Femur (tissue), 1 donor: ENCODE measurements at regions not wholly inside any gene's neighbourhood (a gene's known extent, or its start where the extent isn't known, plus 50 kb on each side); places are given as distances from the start of the nearest gene placed in this dataset.

Experiments
- DNase-seq: peaks from one replicate; pipeline ENCODE4 v3.0.0-alpha.2; 2017

DNA sequence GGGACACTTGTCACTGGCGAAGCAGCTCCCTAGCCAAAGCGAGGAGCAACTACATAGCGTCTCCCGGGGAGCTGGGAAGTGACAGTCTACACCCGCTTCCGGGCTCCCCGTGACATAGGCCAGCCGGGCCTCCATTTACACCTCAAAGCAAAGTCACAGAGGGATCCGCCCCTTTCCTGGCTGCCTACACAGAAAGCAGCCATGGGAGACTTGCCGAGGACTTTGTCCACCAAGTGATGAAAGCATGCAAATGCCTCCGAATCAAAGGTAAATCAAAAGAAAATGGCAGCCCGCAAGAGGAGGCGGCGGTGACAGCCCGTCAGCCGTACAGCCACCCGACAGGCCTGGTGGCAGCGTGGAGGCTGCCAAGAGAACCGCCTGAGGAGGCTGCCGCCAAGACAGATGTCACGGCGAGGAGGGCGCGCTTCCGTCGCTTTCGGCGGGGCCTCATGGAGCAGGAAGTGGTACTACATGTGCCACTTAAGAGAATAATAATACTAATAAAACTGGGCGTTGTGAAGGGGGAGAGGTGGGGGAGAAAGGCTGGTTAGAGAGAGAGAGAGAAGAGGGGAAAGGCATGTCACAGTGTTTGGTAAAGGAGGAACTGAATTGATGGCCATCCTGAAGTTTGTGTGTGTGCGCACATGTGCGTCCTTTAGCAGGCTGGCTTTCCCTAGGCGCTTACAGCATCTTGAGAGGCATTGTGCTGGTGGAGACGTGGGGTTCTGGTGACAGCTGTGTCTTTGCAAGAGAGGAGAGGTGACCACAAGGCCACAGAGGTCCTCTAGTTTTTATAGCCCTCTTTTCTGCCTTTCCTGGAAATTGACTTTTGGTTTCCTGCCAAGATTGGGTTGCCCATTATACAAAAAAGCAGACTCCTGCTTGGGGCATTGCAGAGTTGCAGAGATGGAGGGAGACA lies 661.7 kb downstream of the VRK1 start:
- DNase-seq: peak; percentile 40

DNA sequence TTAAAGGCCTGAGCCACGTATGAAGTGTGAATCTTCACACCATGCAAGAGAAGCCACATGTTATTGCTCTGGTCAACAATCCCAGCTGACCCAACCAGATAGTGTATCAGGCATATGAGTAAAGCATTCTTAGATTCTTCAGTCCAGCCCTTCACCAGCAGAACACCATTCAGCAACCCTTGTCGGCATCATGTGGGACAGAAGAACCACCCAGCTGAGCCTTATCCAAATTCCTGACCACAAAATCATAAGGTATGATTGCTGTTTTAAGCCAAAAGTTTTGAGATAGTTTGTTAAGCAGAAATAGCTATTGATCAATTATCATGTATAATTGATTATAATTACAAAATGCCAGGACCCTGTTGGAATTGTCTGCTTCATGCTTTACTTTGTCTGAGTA lies 664.9 kb downstream of the VRK1 start:
- DNase-seq: no peak

DNA sequence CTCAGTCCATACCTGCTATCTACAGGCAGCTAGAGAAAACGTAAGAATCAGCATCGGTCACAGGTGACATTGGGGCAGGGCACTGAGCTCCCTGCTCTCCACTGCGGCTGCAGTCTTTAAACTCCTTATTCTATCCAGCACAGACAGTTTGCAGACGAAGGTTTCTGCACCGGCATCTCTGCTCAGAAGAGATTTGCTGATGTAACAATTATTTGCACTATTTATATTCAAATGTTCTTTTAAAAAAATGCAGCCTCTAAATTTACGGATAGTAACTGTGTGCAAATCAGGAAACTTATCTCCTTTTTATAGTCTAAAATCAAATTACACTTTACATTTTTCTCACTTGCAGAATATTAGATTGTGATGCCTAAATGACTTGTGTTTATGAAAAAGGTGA lies 671.0 kb downstream of the VRK1 start:
- DNase-seq: no peak

DNA sequence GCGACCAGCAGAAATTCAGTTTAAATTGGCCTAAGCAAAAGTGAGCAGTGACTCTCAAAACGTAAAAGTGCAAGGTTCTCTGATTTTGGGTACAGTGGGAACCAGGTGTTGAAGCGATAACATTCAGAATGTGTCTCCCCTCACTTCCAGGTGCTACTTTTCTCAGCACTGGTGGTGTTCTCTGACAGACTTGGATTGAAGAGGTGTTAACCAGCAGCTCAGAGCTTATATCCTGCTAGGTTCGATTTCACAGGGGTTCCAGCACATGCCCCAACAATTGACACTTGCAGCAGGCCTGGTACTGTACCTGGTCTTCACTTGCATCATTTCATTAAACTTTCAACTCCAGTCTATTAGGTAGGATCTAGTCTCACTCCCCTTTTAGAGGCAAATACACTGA lies 680.2 kb downstream of the VRK1 start:
- DNase-seq: no peak

DNA sequence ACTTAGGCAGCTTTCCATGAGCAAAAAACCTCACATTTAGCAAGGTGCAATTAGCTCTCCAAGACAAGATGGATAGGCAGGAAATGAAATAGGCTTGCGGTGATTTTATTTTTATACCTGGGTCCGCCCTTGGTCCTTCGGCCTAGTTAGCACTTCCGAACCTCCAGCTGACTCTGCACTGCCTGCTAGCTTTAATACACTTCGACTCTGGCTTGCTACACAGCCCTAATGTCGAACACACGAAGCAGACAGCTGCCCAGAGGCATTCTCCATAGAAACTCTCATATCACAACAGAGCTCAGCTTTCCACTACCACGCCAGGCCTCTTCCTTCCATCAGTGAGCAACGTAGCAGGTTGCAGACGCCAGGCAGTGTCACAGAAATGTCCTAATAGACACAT lies 688.0 kb downstream of the VRK1 start:
- DNase-seq: no peak

DNA sequence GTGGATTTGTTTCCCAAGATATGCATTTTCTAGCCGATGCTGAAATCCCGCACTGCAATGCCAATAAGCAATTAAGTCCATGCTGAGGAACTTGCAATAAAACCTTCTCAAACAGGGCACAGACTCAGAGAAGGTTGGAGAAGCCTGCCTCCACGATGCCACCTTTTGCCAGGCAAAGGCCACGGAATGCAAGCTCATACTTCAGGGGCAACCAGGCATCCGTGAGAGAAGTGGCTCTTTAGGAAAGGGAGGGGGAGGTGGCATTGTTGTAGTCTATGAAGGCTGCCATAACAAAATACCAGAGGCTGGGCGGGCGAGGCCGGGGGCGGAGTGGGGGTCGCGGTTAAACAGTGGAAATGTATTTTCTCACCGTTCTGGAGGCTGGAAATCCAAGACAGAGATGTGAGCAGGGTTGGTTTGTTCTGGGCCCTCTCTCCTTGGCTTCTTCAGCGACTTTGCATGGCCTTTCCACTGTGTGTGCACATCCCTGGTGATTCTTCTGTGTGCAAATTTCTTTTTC lies 689.5 kb downstream of the VRK1 start:
- DNase-seq: no peak

DNA sequence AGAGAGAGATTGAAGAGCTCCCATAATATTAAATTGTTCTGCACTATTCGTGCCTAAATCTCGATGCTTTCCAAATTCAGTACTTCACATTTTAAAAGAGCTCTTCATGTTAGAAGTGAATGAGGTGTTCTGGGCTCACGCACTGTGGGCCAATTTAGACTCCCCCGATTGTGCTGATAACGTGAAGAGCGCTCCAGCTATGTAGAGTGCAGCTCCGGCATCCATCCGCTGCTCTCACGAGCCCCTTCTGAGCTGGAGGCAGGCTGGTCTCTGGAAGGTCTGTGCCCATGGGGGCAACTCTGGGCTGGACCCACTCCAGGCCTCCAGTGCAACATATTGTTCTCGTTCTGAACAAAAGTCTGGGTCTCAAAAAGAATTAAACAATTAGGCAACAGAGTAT lies 692.6 kb downstream of the VRK1 start:
- DNase-seq: no peak

DNA sequence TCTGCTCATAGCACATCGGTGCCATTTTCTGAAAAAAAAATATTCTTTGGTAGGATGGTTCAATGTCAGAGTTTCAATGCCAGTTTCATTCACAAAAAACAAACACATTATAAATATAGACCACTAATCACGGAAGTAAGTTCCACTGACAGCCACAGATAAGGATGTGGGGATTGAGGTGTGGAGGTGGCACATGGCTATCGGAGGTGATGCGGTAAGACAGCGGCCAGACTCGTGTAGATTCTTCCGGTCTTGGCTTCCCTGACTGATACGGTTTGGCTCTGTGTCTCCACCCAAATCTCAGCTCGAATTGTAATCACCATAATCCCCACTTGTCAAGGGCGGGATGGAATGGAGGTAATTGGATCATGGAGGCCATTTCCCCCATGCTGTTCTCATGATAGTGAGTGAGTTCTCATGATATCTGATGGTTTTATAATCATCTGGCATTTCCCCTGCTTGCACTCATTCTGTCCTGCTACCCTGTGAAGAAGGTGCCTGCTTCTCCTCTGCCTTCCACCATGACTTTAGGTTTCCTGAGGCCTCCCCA lies 693.4 kb downstream of the VRK1 start:
- DNase-seq: no peak

DNA sequence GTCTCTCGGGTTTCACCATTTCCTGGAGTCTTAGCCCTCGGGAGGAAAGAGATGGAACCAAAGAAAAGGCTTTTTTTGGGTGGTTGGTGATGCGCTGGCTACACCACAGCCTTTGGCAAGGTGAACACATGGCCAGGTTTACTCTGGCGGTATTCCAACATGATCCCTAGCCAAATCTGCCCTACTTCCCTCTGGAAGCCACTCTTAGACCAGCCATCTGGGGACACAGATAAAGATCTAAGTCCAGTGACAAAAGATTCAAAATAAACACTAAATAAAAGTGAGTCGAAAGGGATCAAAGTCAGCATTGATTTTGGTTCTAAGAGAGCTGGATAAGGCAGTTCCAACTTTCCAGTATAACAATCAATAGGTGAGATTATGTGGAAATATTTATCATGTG lies 694.5 kb downstream of the VRK1 start:
- no peak for DNase-seq

DNA sequence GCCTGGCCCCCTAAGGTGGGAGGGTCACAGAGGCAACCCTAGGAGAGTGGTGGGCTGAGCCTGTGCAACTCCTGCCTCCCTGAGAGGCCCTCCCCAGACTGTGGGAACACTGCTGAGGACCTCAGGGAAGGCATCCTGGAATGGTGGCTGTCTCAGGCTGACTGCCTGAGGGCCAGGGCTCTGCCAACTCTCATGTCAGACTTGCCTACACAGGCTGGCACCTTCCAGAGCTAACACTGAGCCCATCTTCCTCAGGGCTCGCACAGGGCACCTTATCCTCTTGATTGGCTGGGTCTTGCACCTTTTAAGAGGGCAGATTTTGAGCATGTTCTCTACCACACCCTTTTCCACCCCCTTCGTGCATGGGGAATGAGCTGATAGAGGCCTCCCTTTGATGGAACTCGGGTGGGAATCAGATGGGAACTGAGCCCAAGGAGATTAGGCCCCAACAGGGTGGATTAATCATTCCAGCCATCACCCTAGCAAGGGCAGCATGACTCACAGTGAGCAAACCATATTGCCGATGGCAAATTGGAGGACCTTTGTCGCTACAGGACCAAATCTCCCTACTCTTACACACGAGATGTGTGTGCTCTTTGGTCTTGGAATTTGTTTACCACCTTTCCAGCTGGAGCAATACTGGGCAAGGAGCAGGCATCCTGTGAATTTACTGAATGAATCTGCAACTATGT lies 702.8 kb downstream of the VRK1 start:
- no peak for DNase-seq

DNA sequence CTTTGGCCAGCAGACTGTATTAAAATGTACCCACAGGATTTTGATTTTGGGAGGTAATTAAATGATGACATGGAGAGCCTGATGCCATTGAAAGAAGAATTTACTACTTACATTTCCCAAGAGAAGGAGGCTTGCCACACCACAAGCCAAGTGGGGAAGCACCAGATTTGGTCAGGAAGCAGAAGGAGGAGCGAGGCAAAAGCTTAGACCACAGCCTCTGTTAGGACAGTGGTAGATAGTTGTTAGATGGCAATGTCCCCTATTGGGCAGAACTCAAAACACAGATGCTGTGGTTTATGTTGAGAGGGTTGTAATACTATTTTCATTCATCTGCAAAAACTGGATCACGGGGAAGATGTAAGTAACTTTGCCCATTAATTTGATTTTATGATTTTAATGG lies 709.4 kb downstream of the VRK1 start:
- no peak for DNase-seq

DNA sequence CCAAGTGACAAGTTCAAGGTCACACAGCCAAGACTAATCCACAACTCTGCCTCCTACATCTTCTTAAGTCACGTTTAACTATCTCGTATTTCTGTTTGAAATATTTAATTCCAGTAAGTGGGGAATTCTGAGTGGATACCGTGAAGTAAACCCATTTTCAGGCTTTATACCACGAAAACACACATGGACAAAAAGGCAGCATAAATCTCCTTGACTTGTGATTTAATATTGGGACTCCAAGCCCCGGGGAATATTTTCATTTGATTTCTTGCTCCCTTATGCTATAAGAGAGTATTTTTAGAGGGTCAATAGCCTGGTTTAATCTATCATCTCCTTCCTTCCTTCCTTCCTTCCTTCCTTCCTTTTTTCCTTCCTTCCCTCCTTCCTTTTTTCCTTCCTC lies 716.7 kb downstream of the VRK1 start:
- DNase-seq: no peak

DNA sequence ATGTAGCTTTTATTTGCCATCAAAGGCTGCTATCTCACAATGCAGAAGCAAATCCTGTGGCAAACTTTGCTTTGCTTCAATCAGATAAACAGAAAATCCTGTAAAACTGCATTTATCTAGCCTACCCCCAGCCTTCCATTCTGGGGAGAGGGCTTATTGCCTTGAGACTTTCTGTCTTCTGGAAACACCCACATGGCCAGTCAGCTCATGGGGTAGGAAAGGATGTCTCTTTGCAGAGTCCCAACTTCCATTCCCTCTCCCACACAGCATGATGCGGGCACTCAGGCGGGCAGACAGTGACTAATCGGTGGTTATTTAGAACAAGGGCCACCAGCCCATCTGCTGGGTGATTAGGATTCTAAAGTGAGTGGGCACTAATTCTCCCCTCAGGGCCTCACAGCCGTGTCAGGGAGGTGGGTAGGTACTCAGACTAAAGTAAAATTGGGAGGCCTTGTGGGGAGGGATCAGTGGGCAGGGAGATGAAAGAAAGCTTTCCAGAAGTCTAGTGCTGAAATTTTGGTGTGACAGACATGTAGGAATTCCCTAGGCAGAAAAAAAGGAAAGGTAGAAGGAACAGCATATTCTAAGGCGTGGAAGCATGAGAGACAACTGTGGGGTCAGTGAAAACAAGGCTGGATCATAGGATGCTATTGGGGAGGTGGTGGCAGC lies 720.5 kb downstream of the VRK1 start:
- DNase-seq: no peak

DNA sequence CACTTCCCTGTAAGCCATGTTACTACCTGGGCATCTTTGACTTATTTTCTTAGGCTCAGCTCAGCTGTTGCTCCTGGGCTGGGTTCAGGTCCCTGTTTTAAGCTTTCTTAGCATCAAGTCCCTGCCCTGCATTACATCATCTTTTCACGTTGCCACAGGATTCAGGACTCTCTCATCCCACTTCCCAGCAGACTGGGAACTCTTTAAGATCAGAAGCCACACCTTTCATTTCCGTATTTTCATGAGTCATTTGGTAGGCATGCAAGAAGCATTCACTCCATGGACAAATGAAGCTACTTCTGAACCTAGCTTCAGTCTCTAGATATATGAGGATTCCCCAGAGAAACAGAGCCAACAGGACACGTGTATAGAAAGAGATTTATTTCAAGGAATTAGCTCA lies 726.8 kb downstream of the VRK1 start:
- DNase-seq: no peak

DNA sequence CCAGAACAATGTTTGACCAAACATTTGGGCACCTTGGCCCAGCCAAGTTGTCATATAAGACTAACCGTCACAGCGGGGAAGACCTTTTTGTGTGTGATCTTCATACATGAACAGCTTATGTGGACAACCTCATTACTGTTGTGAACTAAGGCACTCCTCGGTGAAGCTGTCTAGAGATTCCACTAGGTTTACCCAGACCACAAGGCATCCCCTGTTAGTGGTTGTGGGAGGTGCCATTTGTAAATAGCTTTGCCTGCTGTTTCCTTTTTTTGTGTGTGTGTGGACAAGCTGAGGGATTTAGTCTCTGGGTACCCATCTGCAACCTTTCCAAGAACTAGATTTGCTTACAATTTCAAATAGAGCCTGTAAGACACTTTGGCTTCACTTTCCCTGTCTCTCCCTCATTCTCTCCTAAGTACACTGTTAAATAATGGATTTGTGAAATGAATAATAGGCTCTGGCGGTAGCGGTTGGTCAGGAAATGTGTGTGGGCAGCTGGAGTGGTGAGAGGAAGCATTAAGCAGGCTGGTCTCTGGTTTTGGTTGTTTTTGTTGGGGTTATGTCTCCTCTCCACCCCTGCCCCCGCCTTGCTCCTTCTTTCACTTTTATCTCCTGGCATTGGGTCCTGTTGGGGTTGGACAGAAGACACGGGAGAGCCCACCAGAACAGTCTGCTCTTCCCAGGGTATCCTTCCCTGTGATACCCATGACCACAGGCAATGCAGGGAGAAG lies 727.6 kb downstream of the VRK1 start:
- no peak for DNase-seq

DNA sequence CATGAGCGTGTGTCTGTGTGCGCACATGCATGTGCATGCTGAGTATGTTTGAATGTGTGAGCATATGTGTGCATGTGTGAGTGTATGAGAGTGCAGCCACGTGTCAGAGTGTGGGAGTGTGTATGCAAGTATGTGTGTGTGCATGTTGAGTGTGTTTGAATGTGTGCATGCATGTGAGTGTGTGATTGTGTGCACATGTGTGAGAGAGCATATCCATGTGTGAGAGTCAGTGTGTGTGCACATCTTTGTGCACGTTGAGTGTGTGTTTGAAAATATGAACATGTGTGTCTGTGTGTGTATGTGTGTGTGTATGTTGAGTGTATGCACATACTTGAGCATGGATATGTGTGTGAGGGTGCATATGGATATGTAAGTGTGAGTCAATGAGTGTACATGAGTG lies 730.8 kb downstream of the VRK1 start:
- DNase-seq: no peak

DNA sequence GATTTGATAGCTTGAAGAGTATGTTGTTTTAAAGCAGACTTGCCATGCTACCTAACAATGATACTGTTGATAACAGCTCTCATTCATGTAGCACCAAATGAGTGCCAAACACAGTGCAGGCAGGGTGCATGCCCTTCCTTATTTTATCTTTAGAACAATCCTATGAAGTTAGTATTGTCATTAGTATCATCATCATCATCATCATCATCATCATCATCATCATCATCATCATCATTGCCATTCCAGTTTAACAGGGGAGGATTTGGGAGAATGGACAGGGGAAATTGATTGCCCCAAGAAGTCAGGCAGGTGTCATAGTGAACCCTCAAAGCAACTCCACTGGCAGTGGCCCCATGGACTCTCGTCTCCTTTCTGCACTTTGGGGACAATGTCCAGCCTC lies 734.9 kb downstream of the VRK1 start:
- no peak for DNase-seq

DNA sequence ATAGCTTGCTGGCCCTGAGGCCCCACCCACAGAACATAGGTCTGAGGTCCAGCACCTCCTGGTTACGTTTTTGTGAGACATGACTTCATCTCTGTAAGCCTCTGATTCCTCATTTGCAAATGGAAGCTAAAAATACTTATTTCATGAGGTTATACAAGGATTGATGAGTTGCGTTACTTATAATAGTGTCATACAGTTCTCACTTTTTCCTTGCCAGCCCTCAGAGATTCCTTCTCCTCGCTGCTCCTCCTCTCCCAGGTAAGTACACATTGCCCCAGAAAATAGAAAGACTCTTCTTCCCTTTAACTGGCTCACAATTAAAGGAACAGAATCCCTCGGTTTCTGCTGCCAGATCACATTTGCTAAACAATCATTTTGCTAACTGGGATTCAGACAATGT lies 739.2 kb downstream of the VRK1 start:
- DNase-seq: no peak

DNA sequence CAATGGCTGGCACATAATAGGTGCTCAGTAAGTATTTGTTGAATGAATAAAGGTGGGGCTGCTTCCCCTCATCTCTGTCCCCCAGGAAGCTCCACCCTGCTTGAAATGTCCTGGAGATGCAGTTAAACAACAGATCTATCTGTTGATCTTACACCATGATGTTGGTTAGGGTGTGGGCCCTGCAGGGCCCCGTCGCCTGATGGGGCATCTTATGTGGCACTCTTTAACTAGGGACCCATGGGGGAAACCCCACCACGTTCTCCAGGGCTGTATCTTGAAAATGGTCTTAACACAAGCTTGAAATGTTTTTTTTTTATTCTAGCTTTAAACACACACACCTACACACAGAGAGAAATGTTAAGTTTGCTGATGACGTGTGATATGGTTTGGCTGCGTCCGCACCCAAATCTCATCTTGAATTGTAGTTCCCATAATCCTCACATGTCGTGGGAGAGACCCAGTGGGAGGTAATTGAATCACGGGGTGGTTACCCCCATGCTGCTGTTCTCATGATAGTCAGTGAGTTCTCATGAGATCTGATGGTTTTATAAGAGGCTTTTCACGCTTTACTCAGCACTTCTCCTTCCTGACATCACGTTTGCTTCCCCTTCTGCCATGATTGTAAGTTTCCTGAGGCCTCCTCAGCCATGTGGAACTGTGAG lies 741.7 kb downstream of the VRK1 start:
- no peak for DNase-seq

DNA sequence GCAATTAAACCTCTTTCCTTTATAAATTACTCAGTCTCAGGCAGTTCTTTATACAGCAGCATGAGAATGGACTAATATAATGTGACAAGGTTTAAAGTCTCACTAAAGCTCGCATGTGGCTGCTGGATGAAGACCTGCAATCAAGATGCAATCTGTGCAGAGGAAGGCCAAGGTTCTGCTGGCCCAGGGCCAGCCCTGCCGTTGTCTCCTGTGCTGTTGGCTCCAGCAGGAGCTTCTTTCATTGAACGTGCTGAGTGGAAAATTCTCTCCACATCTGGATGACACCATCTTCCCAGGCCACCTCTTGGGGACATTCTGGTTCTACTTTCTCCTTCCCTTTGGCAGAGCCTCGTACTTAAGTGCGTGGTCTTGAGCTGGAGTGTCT lies 742.2 kb downstream of the VRK1 start:
- no peak for DNase-seq

DNA sequence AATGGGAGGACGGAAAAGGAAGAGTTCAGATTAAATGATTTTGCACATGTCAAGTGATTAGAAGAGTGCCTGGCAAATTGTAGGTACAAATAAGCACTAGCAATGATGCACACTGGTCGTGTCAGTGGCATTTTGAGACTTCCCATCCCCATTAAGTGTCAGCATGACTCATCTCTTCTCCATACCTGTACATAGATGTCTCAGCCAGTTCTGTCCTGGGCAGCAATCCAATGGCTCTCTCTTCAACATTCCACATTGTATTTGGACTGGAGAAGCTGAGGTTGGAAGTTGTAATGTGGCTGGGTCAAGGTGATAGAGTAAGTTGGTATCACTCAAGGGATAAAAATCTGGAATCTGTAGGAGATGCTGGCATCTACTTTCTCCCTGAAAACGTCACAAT lies 742.7 kb downstream of the VRK1 start:
- DNase-seq: no peak

DNA sequence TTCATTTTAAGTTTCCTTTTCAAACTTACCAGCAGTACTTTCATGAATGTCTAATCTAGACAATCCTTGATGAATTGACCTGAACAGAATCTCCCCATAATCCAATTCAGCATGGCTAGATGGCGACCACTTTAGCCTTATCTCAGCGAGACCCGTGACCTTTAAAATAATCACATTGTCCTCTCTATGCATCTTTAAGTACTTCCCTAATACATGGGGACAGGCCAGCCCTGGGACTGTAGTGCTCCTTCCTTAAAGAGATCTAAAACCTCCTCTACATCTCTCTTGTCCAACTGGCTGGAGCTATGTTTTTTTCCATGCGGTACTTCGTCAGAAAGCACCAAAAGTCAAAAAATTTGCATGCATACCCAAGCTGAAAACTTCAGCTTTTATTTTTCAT lies 746.0 kb downstream of the VRK1 start:
- DNase-seq: no peak
